Umbilical cord (tissue), 1 donor: ENCODE measurements at regions not wholly inside any gene's neighbourhood (a gene's known extent, or its start where the extent isn't known, plus 50 kb on each side); places are given as distances from the start of the nearest gene placed in this dataset.
"Not testable (repeated sequence)": the region's sequence is repeated elsewhere in the genome, so short reads cannot be mapped to it uniquely, and the experiment has no call there.

Experiments
- DNase-seq: peaks from one replicate; pipeline ENCODE4 v3.0.0-alpha.2; 2015; ENCODE audit warnings: low spot score

GRCh38 chr3:152891678-152892077 is 56.7 kb downstream of the P2RY1 start:
- DNase-seq: no peak

- no peak for DNase-seq
These were observed 57.5 kb downstream of the P2RY1 start for GRCh38 chr3:152892446-152892845.

GRCh38 chr3:152893647-152894046 is 58.7 kb downstream of the P2RY1 start:
- DNase-seq: no peak

- no peak for DNase-seq
These were observed 64.4 kb downstream of the P2RY1 start for GRCh38 chr3:152899306-152899705.

- no peak for DNase-seq
These were observed 67.3 kb downstream of the P2RY1 start for GRCh38 chr3:152902141-152902669.

- DNase-seq: no peak
These were observed 70.7 kb downstream of the P2RY1 start for GRCh38 chr3:152905631-152906030.

GRCh38 chr3:152909180-152909883 is 74.4 kb downstream of the P2RY1 start:
- DNase-seq: peak; percentile 14

GRCh38 chr3:152910211-152910610 is 75.3 kb downstream of the P2RY1 start:
- no peak for DNase-seq

GRCh38 chr3:152910966-152911365 is 76.0 kb downstream of the P2RY1 start:
- DNase-seq: peak; percentile 74

GRCh38 chr3:152914743-152915142 is 79.8 kb downstream of the P2RY1 start:
- not testable (repeated sequence) for DNase-seq

- no peak for DNase-seq
These were observed 80.8 kb downstream of the P2RY1 start for GRCh38 chr3:152915695-152916094.

- DNase-seq: no peak
These were observed 81.9 kb downstream of the P2RY1 start for GRCh38 chr3:152916753-152917279.

GRCh38 chr3:152921351-152921750 is 86.4 kb downstream of the P2RY1 start:
- DNase-seq: no peak

- no peak for DNase-seq
These were observed 87.6 kb downstream of the P2RY1 start for GRCh38 chr3:152922554-152922953.

- peak; percentile 25 for DNase-seq
These were observed 92.2 kb downstream of the P2RY1 start for GRCh38 chr3:152927131-152927530.

- DNase-seq: no peak
These were observed 95.6 kb downstream of the P2RY1 start for GRCh38 chr3:152930516-152930915.

GRCh38 chr3:152937234-152937633 is 102.3 kb downstream of the P2RY1 start:
- no peak for DNase-seq

- no peak for DNase-seq
These were observed 104.2 kb downstream of the P2RY1 start for GRCh38 chr3:152938974-152939636.

- peak; percentile 19 for DNase-seq
These were observed 106.9 kb downstream of the P2RY1 start for GRCh38 chr3:152941859-152942258.

- peak; percentile 33 for DNase-seq
These were observed 107.4 kb downstream of the P2RY1 start for GRCh38 chr3:152942366-152942765.

- DNase-seq: no peak
These were observed 108.7 kb downstream of the P2RY1 start for GRCh38 chr3:152943645-152944044.

- no peak for DNase-seq
These were observed 109.7 kb downstream of the P2RY1 start for GRCh38 chr3:152944671-152945070.

- no peak for DNase-seq
These were observed 110.6 kb downstream of the P2RY1 start for GRCh38 chr3:152945556-152945955.
